Caco-2 (cell line): ENCODE measurements at regions not wholly inside any gene's neighbourhood (a gene's known extent, or its start where the extent isn't known, plus 50 kb on each side); places are given as distances from the start of the nearest gene placed in this dataset.

ENCODE experiments used
- BruUV-seq: library from RNA; stranded (reverse); fragments of 400-500 nt; replicated peaks from 2 replicates; lab custom pipeline; 2021; lab: Mats Ljungman, UMichigan
- CTCF ChIA-PET: fragments of 300-600 bp; sonication (Branson Sonifier 250); formaldehyde crosslinking; loops from one replicate; lab custom pipeline; 2022; ENCODE audit warnings: antibody characterized with exemption; lab: Charles Lee
- POLR2A ChIA-PET: fragments of 300-600 bp; sonication (Branson Sonifier 250); formaldehyde crosslinking; loops from one replicate; lab custom pipeline; 2022; ENCODE audit warnings: antibody characterized with exemption; lab: Charles Lee
- DNase-seq, 2 experiments: peaks; one replicate each; pipeline versions ENCODE4 v3.0.0 to v3.0.0-alpha.2; 2020 to 2022
- H3K27me3 ChIP-seq: replicated peaks from 2 replicates; pipeline ENCODE4 v1.6.0; 2011; ENCODE audit warnings: low read length; ENCODE audit not compliant: control insufficient read depth, insufficient read depth
- H3K36me3 ChIP-seq: 2 replicates; pipeline ENCODE4 v1.5.1; 2011; ENCODE audit warnings: low read length; ENCODE audit not compliant: control insufficient read depth, insufficient read depth
- H3K4me1 ChIP-seq: fragments of 250-450 bp; sonication (Bioruptor Pico); 2 replicates; pipeline ENCODE4 v1.5.1; 2020; ENCODE audit warnings: mild to moderate bottlenecking
- H3K4me3 ChIP-seq: 2 replicates; pipeline ENCODE4 v1.5.1; 2011; ENCODE audit warnings: low read depth, mild to moderate bottlenecking, control low read depth, low read length
- H3K9me3 ChIP-seq: fragments of 250-450 bp; sonication (Bioruptor Pico); 2 replicates; pipeline ENCODE4 v1.5.1; 2020; ENCODE audit warnings: mild to moderate bottlenecking, moderate library complexity
- H3K27ac Mint-ChIP-seq: one replicate; pipeline ENCODE4 v1.8.0; 2022; ENCODE audit warnings: mixed read lengths; ENCODE audit not compliant: unreplicated experiment
- H3K27me3 Mint-ChIP-seq: one replicate; pipeline ENCODE4 v1.8.0; 2022; ENCODE audit warnings: mixed read lengths; ENCODE audit not compliant: insufficient read depth, unreplicated experiment
- H3K36me3 Mint-ChIP-seq: one replicate; pipeline ENCODE4 v1.8.0; 2022; ENCODE audit warnings: mild to moderate bottlenecking, mixed read lengths; ENCODE audit not compliant: insufficient read depth, unreplicated experiment
- H3K4me1 Mint-ChIP-seq: one replicate; pipeline ENCODE4 v1.8.0; 2022; ENCODE audit warnings: low read depth, mixed read lengths; ENCODE audit not compliant: unreplicated experiment
- H3K4me3 Mint-ChIP-seq: one replicate; pipeline ENCODE4 v1.8.0; 2022; ENCODE audit warnings: mild to moderate bottlenecking, moderate library complexity, mixed read lengths; ENCODE audit not compliant: unreplicated experiment
- H3K9me3 Mint-ChIP-seq: one replicate; pipeline ENCODE4 v1.8.0; 2022; ENCODE audit warnings: mixed read lengths; ENCODE audit not compliant: unreplicated experiment
- intact Hi-C: fragments of 100-400 bp; cut with micrococcal nuclease; formaldehyde crosslinking; loops from one replicate; pipeline ENCODE4 v1.10.0; 2022; ENCODE audit not compliant: unreplicated experiment
- TF ChIP-seq, protein P1 (sequence below), 2 experiments: fragments of 200-600 bp in 1 of 2; IDR thresholded peaks; 1 replicate in 1 of 2; 2 replicates in 1 of 2; pipeline versions ENCODE4 v1.5.1 to v1.8.0; 2011 to 2022; ENCODE audit warnings: antibody characterized with exemption in 1 of 2, control low read depth in 1 of 2, inconsistent platforms in 1 of 2, low read depth in 1 of 2, low read length in 1 of 2, mild to moderate bottlenecking in 1 of 2, moderate library complexity in 1 of 2; ENCODE audit not compliant: insufficient read depth in 1 of 2, severe bottlenecking in 1 of 2, unreplicated experiment in 1 of 2

DNA sequence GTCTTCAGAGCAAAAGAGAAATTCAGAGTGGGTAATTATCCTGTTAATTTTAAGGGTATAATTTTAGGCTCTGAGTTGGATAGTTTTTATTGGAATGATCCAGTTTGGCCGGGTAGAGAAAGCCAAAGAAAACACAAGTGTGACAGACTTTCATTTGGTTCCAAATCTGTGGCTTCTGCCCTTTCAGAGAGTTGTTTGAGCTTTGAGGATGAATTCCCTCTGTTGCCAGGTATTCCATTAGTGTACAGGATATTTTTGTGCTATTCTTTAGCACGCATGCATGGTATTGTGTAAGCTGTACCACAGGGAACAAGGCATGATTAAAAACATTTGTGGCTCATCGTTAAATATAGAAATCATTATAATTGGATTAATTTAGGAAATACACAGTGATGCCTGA is 384.4 kb downstream of the ADGRL2 start:
- Histone ChIP-seq H3K9me3 (no peaks in the 10 kb centered on the region), H3K4me1 (no peaks in the 10 kb centered on the region), H3K4me3 (no peak overlapping the region), H3K27me3 (no peaks in the 10 kb centered on the region), H3K36me3 (no peaks in the 10 kb centered on the region)
- Mint-ChIP-seq H3K4me1 (no peaks in the 10 kb centered on the region), H3K27me3 (peaks cover 7% of the 10 kb centered on the region), H3K9me3 (no peaks in the 10 kb centered on the region), H3K27ac (no peak overlapping the region), H3K36me3 (no peaks in the 10 kb centered on the region), H3K4me3 (no peak overlapping the region)
- ChIA-PET POLR2A (no interaction called here), CTCF (no interaction called here)
- DNase-seq: no peak
- BruUV-seq: no TSS peak
- TF ChIP-seq, protein P1, sequence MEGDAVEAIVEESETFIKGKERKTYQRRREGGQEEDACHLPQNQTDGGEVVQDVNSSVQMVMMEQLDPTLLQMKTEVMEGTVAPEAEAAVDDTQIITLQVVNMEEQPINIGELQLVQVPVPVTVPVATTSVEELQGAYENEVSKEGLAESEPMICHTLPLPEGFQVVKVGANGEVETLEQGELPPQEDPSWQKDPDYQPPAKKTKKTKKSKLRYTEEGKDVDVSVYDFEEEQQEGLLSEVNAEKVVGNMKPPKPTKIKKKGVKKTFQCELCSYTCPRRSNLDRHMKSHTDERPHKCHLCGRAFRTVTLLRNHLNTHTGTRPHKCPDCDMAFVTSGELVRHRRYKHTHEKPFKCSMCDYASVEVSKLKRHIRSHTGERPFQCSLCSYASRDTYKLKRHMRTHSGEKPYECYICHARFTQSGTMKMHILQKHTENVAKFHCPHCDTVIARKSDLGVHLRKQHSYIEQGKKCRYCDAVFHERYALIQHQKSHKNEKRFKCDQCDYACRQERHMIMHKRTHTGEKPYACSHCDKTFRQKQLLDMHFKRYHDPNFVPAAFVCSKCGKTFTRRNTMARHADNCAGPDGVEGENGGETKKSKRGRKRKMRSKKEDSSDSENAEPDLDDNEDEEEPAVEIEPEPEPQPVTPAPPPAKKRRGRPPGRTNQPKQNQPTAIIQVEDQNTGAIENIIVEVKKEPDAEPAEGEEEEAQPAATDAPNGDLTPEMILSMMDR (IDR thresholded peaks at IDR 0.05; ENCODE audit: insufficient read depth in 1 of 2, low read depth in 1 of 2, low read length in 1 of 2, severe bottlenecking in 1 of 2, unreplicated experiment in 1 of 2): no peak
- intact Hi-C loops: no loop called here

DNA sequence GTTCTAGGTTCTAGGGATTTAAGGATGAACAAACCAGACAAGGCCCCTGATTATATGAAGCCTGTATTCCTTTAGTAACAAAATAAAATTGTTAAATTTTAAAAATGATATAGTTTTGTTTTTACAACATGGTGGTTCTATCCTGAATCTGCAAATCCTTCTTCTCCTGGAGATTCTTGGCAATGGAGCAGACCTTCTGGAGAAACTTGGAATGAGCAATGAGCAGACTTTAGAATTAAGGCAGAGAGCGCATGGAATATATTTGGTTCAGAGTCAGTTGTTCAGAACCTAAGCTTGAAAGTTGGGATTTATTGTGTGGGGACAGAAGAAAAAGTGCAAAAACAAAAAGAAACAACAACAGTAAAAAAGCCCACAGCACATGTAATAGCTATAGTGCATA is 381.1 kb downstream of the ADGRL2 start:
- no peaks in the 10 kb centered on the region for H3K4me1 ChIP-seq
- H3K36me3 Mint-ChIP-seq: no peaks in the 10 kb centered on the region
- H3K9me3 Mint-ChIP-seq: no peaks in the 10 kb centered on the region
- H3K27me3 Mint-ChIP-seq: peaks cover 4% of the 10 kb centered on the region
- no peak overlapping the region for H3K27ac Mint-ChIP-seq
- H3K27me3 ChIP-seq: no peaks in the 10 kb centered on the region
- H3K4me1 Mint-ChIP-seq: no peaks in the 10 kb centered on the region
- no TSS peak for BruUV-seq
- no peak for DNase-seq
- H3K9me3 ChIP-seq: no peaks in the 10 kb centered on the region
- CTCF ChIA-PET: no interaction called here
- no peak overlapping the region for H3K4me3 ChIP-seq
- no peaks in the 10 kb centered on the region for H3K36me3 ChIP-seq
- H3K4me3 Mint-ChIP-seq: no peak overlapping the region
- intact Hi-C loops: no loop called here
- POLR2A ChIA-PET: no interaction called here
- TF ChIP-seq, protein P1 (IDR thresholded peaks at IDR 0.05; ENCODE audit: insufficient read depth in 1 of 2, low read depth in 1 of 2, low read length in 1 of 2, severe bottlenecking in 1 of 2, unreplicated experiment in 1 of 2): no peak

DNA sequence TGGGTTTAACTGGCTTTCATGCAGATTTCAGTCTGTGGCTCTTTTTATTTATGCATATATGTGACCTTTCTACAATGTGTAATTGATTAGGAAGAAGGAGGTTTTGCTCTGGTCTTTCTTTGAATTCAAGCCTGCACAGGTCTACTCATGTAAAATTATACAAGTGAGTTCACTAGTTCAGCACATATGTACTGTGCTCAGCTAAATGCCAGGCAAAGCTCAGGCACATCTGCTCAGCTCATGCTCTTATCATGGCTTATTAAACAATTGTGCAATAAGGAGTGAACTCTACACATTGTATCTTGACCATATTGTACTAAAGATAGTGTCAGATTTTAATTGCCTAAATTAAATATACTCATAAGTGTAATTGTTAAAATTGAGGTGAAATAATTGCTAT is 378.4 kb downstream of the ADGRL2 start:
- Histone ChIP-seq H3K27me3 (no peaks in the 10 kb centered on the region), H3K4me1 (no peaks in the 10 kb centered on the region), H3K9me3 (no peaks in the 10 kb centered on the region), H3K4me3 (no peak overlapping the region), H3K36me3 (no peaks in the 10 kb centered on the region)
- TF ChIP-seq, protein P1 (IDR thresholded peaks at IDR 0.05; ENCODE audit: insufficient read depth in 1 of 2, low read depth in 1 of 2, low read length in 1 of 2, severe bottlenecking in 1 of 2, unreplicated experiment in 1 of 2): no peak
- CTCF ChIA-PET: no interaction called here
- no peaks in the 10 kb centered on the region for H3K9me3 Mint-ChIP-seq
- no peaks in the 10 kb centered on the region for H3K4me1 Mint-ChIP-seq
- BruUV-seq: no TSS peak
- no peaks in the 10 kb centered on the region for H3K36me3 Mint-ChIP-seq
- POLR2A ChIA-PET: no interaction called here
- intact Hi-C loops: no loop called here
- H3K27me3 Mint-ChIP-seq: no peaks in the 10 kb centered on the region
- no peak overlapping the region for H3K4me3 Mint-ChIP-seq
- DNase-seq: no peak
- H3K27ac Mint-ChIP-seq: no peak overlapping the region
